GM19397 (cell line): ENCODE measurements at regions not wholly inside any gene's neighbourhood (a gene's known extent, or its start where the extent isn't known, plus 50 kb on each side); places are given as distances from the start of the nearest gene placed in this dataset.

Source experiments
- ATAC-seq: cut with Tn5 transposase; IDR thresholded peaks from one replicate; pipeline ENCODE4 v1.9.1; 2021; ENCODE audit warnings: mild to moderate bottlenecking, moderate library complexity; ENCODE audit not compliant: unreplicated experiment

GRCh38 chr12:70150230-70150629 is 93.0 kb upstream of the CNOT2 start:
- no peak for ATAC-seq

GRCh38 chr12:70151993-70152392 is 91.2 kb upstream of the CNOT2 start:
- no peak for ATAC-seq

GRCh38 chr12:70154087-70154638 is 89.1 kb upstream of the CNOT2 start:
- ATAC-seq, result no peak

GRCh38 chr12:70154960-70155589 is 88.2 kb upstream of the CNOT2 start:
- no peak for ATAC-seq

GRCh38 chr12:70157099-70157498 is 86.1 kb upstream of the CNOT2 start:
- ATAC-seq, result no peak

GRCh38 chr12:70165450-70165849 is 77.8 kb upstream of the CNOT2 start:
- no peak for ATAC-seq

- ATAC-seq, result no peak
Measured at GRCh38 chr12:70176290-70176689, 66.9 kb upstream of the CNOT2 start.

- no peak for ATAC-seq
Measured at GRCh38 chr12:70177631-70178030, 65.6 kb upstream of the CNOT2 start.

- ATAC-seq, result no peak
Measured at GRCh38 chr12:70178038-70178437, 65.2 kb upstream of the CNOT2 start.

GRCh38 chr12:70180130-70180529 is 63.1 kb upstream of the CNOT2 start:
- no peak for ATAC-seq

- ATAC-seq, result no peak
Measured at GRCh38 chr12:70185301-70185700, 57.9 kb upstream of the CNOT2 start.

- ATAC-seq, result no peak
Measured at GRCh38 chr12:70186436-70186835, 56.8 kb upstream of the CNOT2 start.

GRCh38 chr12:70190262-70191010 is 52.8 kb upstream of the CNOT2 start:
- ATAC-seq, result no peak
